Breast epithelium (tissue), 4 donors: ENCODE measurements at regions not wholly inside any gene's neighbourhood (a gene's known extent, or its start where the extent isn't known, plus 50 kb on each side); places are given as distances from the start of the nearest gene placed in this dataset.
A peak's percentile ranks its signal among the peaks of the same experiment; 100 is the strongest.

Experiments
- DNase-seq, 2 donors: peaks; one replicate each; pipeline ENCODE4 v3.0.0-alpha.2; 2019; ENCODE audit warnings: low spot score in 2 of 2
- H3K27ac ChIP-seq, 2 donors: fragments of 200-600 bp; sonication (generic) in 1 of 2; one replicate each; pipeline ENCODE4 v1.5.1; 2016 to 2019; ENCODE audit warnings: mild to moderate bottlenecking in 1 of 2
- H3K27me3 ChIP-seq, 2 donors: fragments of 200-600 bp; sonication (generic) in 1 of 2; one replicate each; pipeline versions ENCODE4 v1.5.1 to v1.6.0; 2017 to 2019; ENCODE audit warnings: control low read depth in 1 of 2, mild to moderate bottlenecking in 1 of 2
- H3K36me3 ChIP-seq: fragments of 200-600 bp; one replicate; pipeline ENCODE4 v1.5.1; 2019
- H3K4me1 ChIP-seq, 2 donors: fragments of 200-600 bp; sonication (generic); one replicate each; pipeline ENCODE4 v1.5.1; 2016 to 2019; ENCODE audit warnings: control low read depth in 1 of 2
- H3K4me3 ChIP-seq, 3 donors: fragments of 200-600 bp; sonication (generic); 1 replicate in 2 of 3; 2 replicates in 1 of 3; pipeline ENCODE4 v1.5.1; 2016 to 2019; ENCODE audit warnings: mild to moderate bottlenecking in 3 of 3, moderate library complexity in 2 of 3
- H3K9me3 ChIP-seq, 2 donors: fragments of 200-600 bp; sonication (generic) in 1 of 2; one replicate each; pipeline ENCODE4 v1.5.1; 2016 to 2019; ENCODE audit warnings: control low read depth in 1 of 2
- POLR2A ChIP-seq: fragments of 450-650 bp; IDR thresholded peaks from one replicate; pipeline ENCODE4 v1.6.1; 2016; ENCODE audit warnings: antibody characterized with exemption, mild to moderate bottlenecking, moderate library complexity
- POLR2AphosphoS5 ChIP-seq, 3 donors: sonication (generic); formaldehyde crosslinking; IDR thresholded peaks; one replicate each; pipeline ENCODE4 v1.6.1; 2017; ENCODE audit warnings: antibody characterized with exemption in 3 of 3
- intact Hi-C: fragments of 100-400 bp; cut with DNase I; formaldehyde crosslinking; loops from one replicate; pipeline ENCODE4 v1.15.1; 2023; ENCODE audit warnings: low total_unique reads
- TF ChIP-seq, protein P1 (sequence below), 3 donors: fragments of 450-650 bp; IDR thresholded peaks; one replicate each; pipeline ENCODE4 v1.5.1; 2016 to 2017; ENCODE audit warnings: antibody characterized with exemption in 3 of 3, mild to moderate bottlenecking in 3 of 3, moderate library complexity in 3 of 3

DNA sequence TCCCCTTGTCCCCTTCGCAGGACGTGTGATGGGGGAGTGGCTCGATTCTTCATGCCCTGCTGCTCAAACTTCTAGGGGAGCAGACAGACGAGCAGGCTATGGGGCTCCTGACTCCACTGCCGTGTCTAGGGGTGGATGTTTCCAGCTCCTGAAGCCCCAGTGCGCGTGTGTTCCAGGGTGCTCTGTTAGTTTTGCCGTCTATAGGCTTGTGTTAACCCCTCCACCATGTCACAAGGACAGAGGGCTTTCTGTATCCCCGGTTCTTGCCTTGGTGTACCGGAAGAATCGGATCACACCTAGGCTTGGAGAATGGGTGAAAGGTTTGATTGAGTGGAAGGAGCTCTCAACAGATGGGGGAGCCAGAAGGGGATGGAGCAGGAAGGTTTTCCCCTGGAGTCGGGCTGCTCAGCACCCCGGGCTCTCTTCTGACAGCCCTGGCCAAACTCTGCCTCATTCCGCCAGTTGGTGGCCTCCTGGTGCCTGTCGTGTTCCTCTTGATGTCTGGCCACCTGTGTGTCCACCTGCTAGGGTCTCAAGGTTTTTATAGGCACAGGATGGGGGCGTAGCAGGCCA is 810.7 kb downstream of the BRD1 start:
- intact Hi-C loops = no loop called here
- DNase-seq = peak in 1 of 2 donors; percentile 31
- Histone ChIP-seq H3K36me3 (no peaks in the 10 kb centered on the region), H3K27ac (no peak overlapping the region), H3K4me3 (no peak overlapping the region), H3K9me3 (no peaks in the 10 kb centered on the region), H3K27me3 (peaks cover 0 to 26% of the 10 kb centered on the region in 2 donors), H3K4me1 (no peaks in the 10 kb centered on the region)
- TF ChIP-seq POLR2AphosphoS5 (IDR thresholded peaks at IDR 0.05) (no peak), POLR2A (no peak)
- TF ChIP-seq, protein P1, sequence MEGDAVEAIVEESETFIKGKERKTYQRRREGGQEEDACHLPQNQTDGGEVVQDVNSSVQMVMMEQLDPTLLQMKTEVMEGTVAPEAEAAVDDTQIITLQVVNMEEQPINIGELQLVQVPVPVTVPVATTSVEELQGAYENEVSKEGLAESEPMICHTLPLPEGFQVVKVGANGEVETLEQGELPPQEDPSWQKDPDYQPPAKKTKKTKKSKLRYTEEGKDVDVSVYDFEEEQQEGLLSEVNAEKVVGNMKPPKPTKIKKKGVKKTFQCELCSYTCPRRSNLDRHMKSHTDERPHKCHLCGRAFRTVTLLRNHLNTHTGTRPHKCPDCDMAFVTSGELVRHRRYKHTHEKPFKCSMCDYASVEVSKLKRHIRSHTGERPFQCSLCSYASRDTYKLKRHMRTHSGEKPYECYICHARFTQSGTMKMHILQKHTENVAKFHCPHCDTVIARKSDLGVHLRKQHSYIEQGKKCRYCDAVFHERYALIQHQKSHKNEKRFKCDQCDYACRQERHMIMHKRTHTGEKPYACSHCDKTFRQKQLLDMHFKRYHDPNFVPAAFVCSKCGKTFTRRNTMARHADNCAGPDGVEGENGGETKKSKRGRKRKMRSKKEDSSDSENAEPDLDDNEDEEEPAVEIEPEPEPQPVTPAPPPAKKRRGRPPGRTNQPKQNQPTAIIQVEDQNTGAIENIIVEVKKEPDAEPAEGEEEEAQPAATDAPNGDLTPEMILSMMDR (IDR thresholded peaks at IDR 0.05) = no peak

DNA sequence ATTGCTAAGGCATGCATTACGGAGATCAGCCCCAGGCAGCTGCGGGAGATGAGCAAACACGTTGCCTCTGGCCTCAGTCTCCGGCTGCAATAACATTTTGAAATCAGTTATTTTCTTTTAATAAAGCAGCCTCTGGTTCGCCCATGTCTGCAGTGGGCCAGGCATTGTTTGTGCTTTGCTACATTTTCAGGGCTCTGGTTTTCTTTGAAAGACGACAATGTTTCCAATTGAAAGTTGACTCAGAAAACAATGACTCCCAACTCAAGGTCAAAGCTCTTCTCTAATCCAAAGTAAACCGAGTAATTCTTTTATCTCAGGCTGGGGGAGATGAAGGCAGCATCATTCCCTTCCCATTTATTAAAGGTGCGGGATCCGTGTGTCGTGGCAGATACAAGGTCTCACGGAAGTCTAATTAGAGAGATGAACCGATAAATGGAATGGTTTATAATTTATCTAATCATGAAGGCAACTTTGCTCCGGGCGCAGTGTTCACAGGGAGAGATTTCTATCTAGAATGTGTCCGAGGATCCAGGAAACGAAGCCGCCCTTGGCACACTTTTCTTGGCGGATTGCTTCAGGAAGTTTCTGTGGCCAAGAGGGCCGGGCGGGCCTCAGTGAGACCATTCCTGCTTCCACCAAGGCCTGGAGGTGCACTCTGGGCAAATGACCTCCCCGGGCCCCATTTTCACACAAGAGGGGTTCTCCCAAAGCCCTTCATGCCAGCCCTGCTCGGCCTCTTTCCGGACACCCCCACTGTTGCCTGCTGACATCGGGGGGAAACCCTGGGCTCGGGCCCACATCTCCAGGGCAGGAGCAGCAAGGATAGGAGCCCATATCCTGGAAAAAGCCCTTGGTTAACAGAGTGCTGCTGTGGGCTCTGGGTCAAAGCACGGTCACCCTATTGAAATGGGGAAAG is 811.4 kb downstream of the BRD1 start:
- Histone ChIP-seq H3K36me3 (no peaks in the 10 kb centered on the region), H3K27ac (no peak overlapping the region), H3K4me3 (no peak overlapping the region), H3K4me1 (no peaks in the 10 kb centered on the region), H3K9me3 (no peaks in the 10 kb centered on the region), H3K27me3 (peaks cover 0 to 26% of the 10 kb centered on the region in 2 donors)
- peak; percentile 17 to 55 for DNase-seq
- no peak for TF ChIP-seq POLR2A
- no peak for TF ChIP-seq POLR2AphosphoS5 (IDR thresholded peaks at IDR 0.05)
- TF ChIP-seq, protein P1 (IDR thresholded peaks at IDR 0.05) = no peak
- intact Hi-C loops = no loop called here

DNA sequence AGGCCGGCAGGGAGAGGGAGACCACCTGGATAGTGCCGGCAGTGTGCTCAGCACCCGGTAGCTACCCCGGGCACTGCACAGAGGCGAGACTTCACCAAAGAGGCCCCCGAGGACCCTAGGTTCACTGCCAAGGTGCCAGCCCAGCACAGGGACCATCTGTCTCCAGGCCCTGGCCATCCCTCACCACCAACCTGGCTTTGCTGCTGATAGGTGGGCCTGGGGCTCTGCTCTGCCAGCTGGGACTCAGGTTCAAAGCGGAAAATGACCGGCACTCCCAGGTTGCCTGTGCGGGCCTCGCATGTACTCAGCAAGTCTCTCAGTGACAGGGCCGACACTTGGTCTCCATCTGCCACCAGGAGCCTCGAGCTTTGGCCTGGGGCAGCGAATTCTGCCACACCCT is 812.2 kb downstream of the BRD1 start:
- intact Hi-C loops = no loop called here
- Histone ChIP-seq H3K27ac (no peak overlapping the region), H3K4me3 (no peak overlapping the region), H3K4me1 (no peaks in the 10 kb centered on the region), H3K36me3 (no peaks in the 10 kb centered on the region), H3K27me3 (peaks cover 0 to 30% of the 10 kb centered on the region in 2 donors), H3K9me3 (no peaks in the 10 kb centered on the region)
- DNase-seq = peak in 1 of 2 donors; percentile 49
- TF ChIP-seq, protein P1 (IDR thresholded peaks at IDR 0.05) = no peak
- TF ChIP-seq POLR2A (no peak), POLR2AphosphoS5 (IDR thresholded peaks at IDR 0.05) (no peak)

DNA sequence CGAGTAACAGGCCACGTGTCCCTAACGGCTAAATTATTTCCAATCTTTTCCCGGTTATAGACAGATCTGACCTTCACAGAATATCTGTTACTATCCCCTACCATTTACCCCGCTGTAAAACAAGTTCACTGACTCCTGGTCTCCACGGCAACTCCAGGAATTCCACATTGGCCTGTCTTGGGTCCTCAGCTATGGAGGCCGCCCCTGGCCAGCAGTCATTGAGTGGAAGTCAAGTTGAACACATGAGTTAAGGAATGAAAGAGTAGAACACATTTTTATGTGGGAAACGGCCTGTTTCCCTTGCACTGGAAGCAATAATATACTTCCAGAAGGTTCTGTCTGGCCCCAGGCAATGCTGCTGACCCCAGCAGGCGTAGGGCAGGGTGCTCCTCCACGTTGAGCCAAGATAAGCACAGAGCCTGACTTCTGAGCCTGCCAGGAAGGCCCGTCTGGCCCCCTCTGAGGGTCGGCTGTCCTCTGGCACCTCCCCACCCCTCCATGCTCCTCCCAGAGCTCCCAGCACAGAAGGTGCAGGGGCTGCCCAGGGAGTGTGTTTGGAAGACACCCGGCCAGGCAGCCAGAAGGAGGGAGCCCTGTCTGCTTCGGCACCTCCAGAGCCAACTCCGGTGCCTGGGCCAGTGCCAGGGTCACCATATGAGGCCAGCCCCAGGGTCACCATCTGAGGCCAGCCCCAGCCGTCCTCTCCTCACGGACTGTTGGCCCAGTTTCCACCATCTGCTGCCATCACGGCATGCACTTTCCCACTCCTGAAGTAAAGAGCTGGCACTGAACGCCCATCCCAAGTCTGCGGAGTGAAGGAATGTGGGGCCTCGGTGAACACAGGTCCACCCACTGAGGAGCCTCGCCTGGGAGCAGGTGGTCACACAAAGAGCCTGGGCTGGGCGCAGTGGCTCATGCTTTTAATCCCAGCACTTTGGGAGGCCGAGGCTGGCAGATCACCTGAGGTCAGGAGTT is 813.2 kb downstream of the BRD1 start:
- Histone ChIP-seq H3K9me3 (no peaks in the 10 kb centered on the region), H3K36me3 (no peaks in the 10 kb centered on the region), H3K27me3 (peaks cover 0 to 40% of the 10 kb centered on the region in 2 donors), H3K27ac (no peak overlapping the region), H3K4me1 (no peaks in the 10 kb centered on the region), H3K4me3 (no peak overlapping the region)
- DNase-seq = peak in 1 of 2 donors; percentile 39
- intact Hi-C loops = no loop called here
- no peak for TF ChIP-seq POLR2AphosphoS5 (IDR thresholded peaks at IDR 0.05)
- TF ChIP-seq, protein P1 (IDR thresholded peaks at IDR 0.05) = no peak
- no peak for TF ChIP-seq POLR2A
